LNCaP clone FGC (cell line): ENCODE measurements at regions not wholly inside any gene's neighbourhood (a gene's known extent, or its start where the extent isn't known, plus 50 kb on each side); places are given as distances from the start of the nearest gene placed in this dataset.

Experiments used
- DNase-seq: peaks from one replicate; pipeline ENCODE4 v3.0.0-alpha.2; 2011; ENCODE audit warnings: low read depth
- H3K4me3 ChIP-seq: 2 replicates; pipeline ENCODE4 v1.5.1; 2011; ENCODE audit warnings: mild to moderate bottlenecking, low read depth, low read length, control low read depth
- TF ChIP-seq, protein P1 (sequence below): IDR thresholded peaks from 2 replicates; pipeline ENCODE4 v1.5.1; 2012; ENCODE audit warnings: mild to moderate bottlenecking; ENCODE audit not compliant: control insufficient read depth, insufficient read depth; ENCODE audit errors: extremely low read depth

DNA sequence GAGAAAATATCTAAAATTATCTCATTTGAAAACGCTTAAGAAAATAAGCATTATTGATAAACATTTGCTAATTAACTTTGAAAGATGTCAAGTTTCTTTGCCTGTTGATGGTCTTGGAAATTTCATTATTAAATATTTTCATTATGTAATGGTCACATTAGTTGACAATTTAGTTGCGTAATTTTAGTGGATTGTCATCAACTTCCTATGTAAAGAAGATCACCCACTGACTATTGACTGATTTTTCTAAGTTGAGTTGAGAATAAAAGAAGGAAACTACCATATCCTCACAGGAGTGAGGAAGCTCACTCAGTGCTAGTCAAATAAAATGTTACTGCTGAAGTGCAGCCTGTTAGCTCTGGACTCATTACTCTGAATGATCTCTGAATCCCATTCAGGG, 79.9 kb upstream of the LY86 start:
- TF ChIP-seq, protein P1, sequence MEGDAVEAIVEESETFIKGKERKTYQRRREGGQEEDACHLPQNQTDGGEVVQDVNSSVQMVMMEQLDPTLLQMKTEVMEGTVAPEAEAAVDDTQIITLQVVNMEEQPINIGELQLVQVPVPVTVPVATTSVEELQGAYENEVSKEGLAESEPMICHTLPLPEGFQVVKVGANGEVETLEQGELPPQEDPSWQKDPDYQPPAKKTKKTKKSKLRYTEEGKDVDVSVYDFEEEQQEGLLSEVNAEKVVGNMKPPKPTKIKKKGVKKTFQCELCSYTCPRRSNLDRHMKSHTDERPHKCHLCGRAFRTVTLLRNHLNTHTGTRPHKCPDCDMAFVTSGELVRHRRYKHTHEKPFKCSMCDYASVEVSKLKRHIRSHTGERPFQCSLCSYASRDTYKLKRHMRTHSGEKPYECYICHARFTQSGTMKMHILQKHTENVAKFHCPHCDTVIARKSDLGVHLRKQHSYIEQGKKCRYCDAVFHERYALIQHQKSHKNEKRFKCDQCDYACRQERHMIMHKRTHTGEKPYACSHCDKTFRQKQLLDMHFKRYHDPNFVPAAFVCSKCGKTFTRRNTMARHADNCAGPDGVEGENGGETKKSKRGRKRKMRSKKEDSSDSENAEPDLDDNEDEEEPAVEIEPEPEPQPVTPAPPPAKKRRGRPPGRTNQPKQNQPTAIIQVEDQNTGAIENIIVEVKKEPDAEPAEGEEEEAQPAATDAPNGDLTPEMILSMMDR, result no peak
- H3K4me3 ChIP-seq, result no peak overlapping the region
- DNase-seq, result no peak

DNA sequence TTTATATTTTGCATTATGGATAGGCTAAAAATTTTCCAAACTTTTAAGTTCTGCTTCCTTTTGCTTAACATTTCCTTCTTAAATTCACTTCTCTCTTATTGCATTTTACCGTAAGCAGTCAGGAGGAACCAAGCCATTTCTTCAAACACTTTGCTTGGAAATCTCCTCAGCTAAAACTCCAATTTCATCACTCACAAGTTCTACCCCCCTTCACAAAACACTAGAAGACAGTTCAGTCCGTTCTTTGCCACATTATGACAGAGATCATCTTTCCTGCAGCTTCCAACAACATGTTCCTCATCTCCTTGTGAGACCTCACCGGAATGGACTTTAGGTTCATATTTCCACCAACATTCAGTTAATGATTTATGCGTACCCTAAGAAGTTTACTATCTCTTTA, 79.2 kb upstream of the LY86 start:
- TF ChIP-seq, protein P1, result no peak
- DNase-seq, result no peak
- no peak overlapping the region for H3K4me3 ChIP-seq

DNA sequence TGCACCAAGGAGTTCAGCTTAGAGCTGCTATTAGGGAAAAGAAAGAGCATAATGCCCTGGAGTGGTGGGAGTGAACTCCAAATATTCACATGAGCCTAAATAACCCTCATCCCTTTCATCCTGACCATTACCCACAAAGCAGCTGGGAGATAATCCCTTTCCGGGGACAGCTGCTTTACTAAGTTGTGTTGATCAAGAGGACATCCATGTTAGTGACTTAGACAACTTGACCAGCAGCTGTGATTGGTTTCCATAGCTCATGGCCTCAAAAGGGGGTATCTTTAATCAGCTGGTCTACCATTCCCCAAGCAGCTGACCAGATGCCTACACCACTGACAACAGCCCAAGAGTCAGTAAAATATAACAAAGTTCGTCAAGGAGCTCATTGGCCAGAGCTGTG, 75.8 kb upstream of the LY86 start:
- H3K4me3 ChIP-seq, result no peak overlapping the region
- DNase-seq, result no peak
- TF ChIP-seq, protein P1, result no peak

DNA sequence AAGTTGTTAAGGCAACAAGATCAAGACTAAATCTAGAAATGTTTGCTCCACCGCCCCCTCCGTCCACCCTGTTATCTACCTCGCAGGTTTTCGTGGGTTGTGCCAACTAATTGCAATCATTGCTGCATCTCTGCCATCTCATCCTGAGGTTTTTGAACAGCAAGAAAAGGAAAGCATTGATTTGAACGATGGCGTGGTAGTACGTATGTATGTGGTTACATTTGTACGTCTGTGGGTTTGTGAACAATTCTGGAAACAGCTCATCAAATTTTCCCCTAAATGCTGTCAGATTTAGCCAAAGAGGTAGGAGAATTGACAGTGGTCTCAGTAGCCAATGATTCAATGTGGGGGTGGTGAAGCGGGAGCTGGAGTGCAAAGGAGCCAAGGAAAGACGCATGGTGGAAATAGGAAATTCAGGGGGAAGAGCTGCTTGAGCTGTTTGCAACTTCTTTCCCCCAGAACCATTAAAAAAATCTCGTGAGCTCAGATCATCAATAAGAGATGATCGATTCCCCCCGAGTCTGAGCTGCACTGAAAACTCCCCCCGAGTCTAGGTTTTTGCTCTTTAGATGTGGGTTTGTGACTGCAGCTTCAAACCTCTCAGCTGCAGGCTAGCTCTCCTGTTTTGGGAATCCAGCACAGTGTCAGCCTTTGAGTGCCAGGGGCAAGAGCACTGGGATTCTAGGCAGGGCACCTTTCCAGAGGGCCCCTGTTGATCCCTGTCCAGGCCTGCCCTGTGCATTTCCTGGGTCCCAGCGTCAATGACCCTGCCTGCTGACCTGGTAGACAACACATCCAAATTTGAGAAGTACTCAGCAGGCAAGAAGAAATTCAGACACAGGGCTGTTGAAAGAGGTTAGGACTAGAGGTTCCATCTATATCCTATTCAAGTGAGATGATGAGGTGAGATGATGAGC, 72.6 kb upstream of the LY86 start:
- DNase-seq, result no peak
- TF ChIP-seq, protein P1, result no peak
- H3K4me3 ChIP-seq, result no peak overlapping the region

DNA sequence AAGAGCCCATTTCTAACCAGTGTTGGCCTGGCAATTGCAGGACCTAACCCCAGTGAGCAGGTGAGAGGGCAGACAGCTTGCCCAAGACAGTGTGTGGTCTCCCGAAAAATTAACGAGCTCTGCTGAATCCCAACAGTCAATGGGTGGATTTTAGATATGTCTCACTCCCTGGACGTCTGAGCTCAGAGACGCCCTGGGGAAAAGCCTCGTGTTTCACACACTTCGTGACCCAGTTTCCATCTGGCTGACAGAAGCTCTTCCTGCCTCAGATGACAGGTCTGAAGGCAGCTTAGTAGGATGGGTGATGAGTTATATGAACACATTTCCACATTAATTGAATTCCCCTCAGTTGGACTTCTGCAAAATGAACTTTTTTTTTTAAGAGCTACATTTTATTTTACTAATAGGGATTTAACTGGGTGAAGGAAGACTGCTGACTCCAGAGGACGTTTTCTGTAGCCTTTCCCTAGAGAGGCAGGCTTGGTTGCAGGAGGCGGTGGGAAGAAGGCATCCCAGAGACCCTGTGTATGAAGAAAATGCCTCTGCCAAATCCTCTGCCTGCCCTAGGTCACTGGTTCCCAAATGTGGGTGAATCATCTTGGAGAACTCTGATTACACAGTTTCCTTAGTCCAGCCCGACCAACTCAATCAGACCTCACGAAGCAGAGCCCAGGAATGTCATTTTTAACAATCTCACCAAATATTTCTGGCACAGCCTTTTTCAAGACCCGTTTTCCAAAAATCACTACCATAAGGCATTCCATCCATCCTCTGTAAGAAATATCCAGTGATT, 71.7 kb upstream of the LY86 start:
- H3K4me3 ChIP-seq, result no peak overlapping the region
- DNase-seq, result no peak
- TF ChIP-seq, protein P1, result no peak

DNA sequence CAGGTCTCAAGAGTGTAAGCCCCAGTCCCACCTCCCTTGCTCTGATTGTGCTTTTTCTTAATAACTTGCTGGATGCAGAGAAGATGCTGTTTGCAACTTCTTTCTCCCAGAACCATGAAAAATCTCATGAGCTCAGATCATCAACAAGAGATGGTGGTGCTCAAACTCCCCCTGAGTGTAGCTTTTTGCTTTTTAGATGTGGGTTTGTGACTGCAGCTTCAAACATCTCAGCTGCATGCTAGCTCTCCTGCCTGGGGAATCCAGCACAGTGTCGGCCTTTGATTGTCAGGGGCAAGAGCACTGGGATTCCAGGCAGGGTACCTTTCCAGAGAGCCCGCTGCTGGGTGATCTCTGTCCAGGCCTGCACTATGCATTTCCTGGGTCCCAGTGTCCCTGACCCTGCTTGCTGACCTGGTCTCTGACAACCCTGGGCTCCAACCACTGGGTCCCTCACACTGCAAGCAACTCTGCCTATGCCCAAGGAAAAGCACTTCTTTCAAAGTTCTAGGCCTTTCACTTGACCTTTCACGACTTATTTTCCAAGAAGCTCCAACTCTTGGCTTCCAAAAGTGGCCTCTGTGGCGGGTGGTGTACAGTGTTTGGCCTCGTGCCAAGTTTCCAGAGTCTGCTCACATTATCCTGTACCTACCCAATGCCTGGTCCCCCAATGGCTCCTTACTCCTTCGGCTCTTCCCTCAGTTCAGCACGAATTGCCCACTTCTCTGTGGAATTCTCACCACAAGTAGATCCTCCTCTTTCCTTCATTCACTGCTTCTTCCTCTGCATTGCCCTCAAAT, 69.7 kb upstream of the LY86 start:
- DNase-seq, result no peak
- TF ChIP-seq, protein P1, result no peak
- no peak overlapping the region for H3K4me3 ChIP-seq
